Transverse colon (tissue), 4 donors: ENCODE measurements at regions not wholly inside any gene's neighbourhood (a gene's known extent, or its start where the extent isn't known, plus 50 kb on each side); places are given as distances from the start of the nearest gene placed in this dataset.
A peak's percentile ranks its signal among the peaks of the same experiment; 100 is the strongest.

Source experiments
- CTCF ChIP-seq, 5 experiments: fragments of 200-600 bp in 3 of 5; fragments of 450-650 bp in 2 of 5; sonication (generic) in 3 of 5; IDR thresholded peaks; 1 replicate in 2 of 5; 2 replicates in 3 of 5; pipeline ENCODE4 v1.5.1; 2016 to 2017; ENCODE audit warnings: antibody characterized with exemption in 5 of 5, inconsistent platforms in 3 of 5, mild to moderate bottlenecking in 2 of 5, moderate library complexity in 1 of 5
- POLR2AphosphoS5 ChIP-seq, 3 donors: sonication (generic); formaldehyde crosslinking; IDR thresholded peaks; one replicate each; pipeline ENCODE4 v1.6.1; 2016; ENCODE audit warnings: antibody characterized with exemption in 3 of 3

DNA sequence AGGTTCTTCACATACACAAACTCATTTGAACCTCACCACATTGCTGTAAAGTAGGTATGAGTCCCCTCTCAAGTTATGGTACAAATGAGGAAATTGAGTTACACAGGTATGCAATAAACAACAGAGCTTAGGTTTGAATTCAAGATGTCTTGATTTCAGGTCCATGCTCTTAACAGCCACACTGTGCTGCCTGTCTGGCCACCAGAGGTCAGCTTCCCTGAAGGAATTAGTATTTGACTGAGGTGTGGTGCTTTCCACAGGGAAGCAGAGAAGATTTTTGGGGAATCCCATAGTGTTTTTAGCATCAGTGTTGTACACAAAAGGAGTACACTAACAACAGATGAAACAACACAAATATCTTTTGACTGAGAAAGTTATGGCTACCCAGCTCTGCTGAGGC lies 94.4 kb upstream of the ITGA1 start:
- TF ChIP-seq POLR2AphosphoS5 (IDR thresholded peaks at IDR 0.05) (no peak), CTCF (IDR thresholded peaks at IDR 0.05) (peak; percentile 40 to 53 (median 49))
